IMR-90 (cell line): ENCODE measurements at regions not wholly inside any gene's neighbourhood (a gene's known extent, or its start where the extent isn't known, plus 50 kb on each side); places are given as distances from the start of the nearest gene placed in this dataset.

Experiments
- BHLHE40 ChIP-seq: fragments of 150-350 bp; IDR thresholded peaks from 2 replicates; pipeline ENCODE4 v1.6.1; 2016; ENCODE audit warnings: mild to moderate bottlenecking, low read depth, low read length
- CEBPB ChIP-seq: IDR thresholded peaks from 2 replicates; pipeline ENCODE4 v1.6.1; 2012; ENCODE audit warnings: low read depth, low read length, improper control_type of control experiment
- CHD1 ChIP-seq: IDR thresholded peaks from 2 replicates; pipeline ENCODE4 v1.6.1; 2012; ENCODE audit warnings: low read depth, low read length, improper control_type of control experiment
- CTCF ChIP-seq: conservative IDR thresholded peaks from 2 replicates; pipeline ENCODE4 v1.5.1; 2012; ENCODE audit warnings: mild to moderate bottlenecking, low read depth, low read length, improper control_type of control experiment
- MAFK ChIP-seq: IDR thresholded peaks from 2 replicates; pipeline ENCODE4 v1.6.1; 2012; ENCODE audit warnings: low read depth, low read length, improper control_type of control experiment
- MAZ ChIP-seq: IDR thresholded peaks from 2 replicates; pipeline ENCODE4 v1.6.1; 2012; ENCODE audit warnings: low read depth, mild to moderate bottlenecking, low read length, improper control_type of control experiment, moderate library complexity, borderline replicate concordance
- MXI1 ChIP-seq: IDR thresholded peaks from 2 replicates; pipeline ENCODE4 v1.6.1; 2012; ENCODE audit warnings: low read depth, mild to moderate bottlenecking, low read length, moderate library complexity, borderline replicate concordance
- POLR2A ChIP-seq: IDR thresholded peaks from 2 replicates; pipeline ENCODE4 v1.6.1; 2012; ENCODE audit warnings: mild to moderate bottlenecking, low read depth, low read length
- RAD21 ChIP-seq: IDR thresholded peaks from 2 replicates; pipeline ENCODE4 v1.6.1; 2012; ENCODE audit warnings: low read length, improper control_type of control experiment
- RFX5 ChIP-seq: IDR thresholded peaks from 2 replicates; pipeline ENCODE4 v1.8.0; 2012; ENCODE audit warnings: low read depth, mild to moderate bottlenecking, low read length, moderate library complexity
- SMC3 ChIP-seq: fragments of 150-350 bp; IDR thresholded peaks from 2 replicates; pipeline ENCODE4 v1.6.1; 2016; ENCODE audit warnings: low read depth, mild to moderate bottlenecking, antibody characterized with exemption, low read length, moderate library complexity
- USF2 ChIP-seq: fragments of 150-350 bp; IDR thresholded peaks from 2 replicates; pipeline ENCODE4 v1.6.1; 2017; ENCODE audit warnings: mild to moderate bottlenecking, antibody characterized with exemption, low read length, low read depth
- TF ChIP-seq, protein P1 (sequence below): fragments of 150-350 bp; IDR thresholded peaks from 2 replicates; pipeline ENCODE4 v1.6.1; 2016; ENCODE audit warnings: low read depth, mild to moderate bottlenecking, low read length, moderate library complexity, borderline replicate concordance

DNA sequence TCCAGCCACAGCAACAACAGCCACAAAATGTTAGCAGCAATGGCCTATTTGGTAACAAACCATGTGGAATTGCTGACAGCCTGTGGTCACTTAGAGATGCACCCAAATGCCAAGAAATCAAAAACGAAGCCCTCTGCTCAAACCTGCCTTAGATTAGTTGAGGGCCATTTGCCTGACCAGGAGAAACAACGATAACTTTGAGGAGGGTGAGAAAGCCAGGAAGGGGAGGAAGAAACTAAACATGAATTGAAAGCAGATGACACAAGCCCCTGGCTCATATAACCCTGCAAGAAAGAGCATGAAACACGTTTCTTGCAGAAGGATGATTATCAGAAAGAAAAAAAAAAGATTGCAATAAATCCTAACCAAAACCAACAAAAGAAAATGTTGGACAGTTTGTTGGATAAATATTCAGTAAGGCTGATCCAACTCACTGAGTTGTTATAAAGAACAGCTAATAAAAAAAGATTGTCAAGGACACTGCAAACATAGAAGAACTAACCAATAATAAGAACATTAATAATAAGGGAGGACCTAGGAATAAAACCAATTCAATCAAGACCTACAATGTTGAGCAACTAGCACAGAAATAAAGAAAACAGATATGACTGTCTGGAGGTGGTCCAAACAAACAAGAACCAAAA lies 140.5 kb upstream of the SLC30A5 start:
- TF ChIP-seq CTCF (no peak), MXI1 (no peak), CEBPB (no peak), POLR2A (no peak), USF2 (no peak), CHD1 (no peak), MAFK (no peak), MAZ (no peak), SMC3 (no peak), BHLHE40 (no peak), RAD21 (no peak), RFX5 (no peak)
- TF ChIP-seq, protein P1, sequence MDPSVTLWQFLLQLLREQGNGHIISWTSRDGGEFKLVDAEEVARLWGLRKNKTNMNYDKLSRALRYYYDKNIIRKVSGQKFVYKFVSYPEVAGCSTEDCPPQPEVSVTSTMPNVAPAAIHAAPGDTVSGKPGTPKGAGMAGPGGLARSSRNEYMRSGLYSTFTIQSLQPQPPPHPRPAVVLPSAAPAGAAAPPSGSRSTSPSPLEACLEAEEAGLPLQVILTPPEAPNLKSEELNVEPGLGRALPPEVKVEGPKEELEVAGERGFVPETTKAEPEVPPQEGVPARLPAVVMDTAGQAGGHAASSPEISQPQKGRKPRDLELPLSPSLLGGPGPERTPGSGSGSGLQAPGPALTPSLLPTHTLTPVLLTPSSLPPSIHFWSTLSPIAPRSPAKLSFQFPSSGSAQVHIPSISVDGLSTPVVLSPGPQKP: no peak
